Stomach (tissue), 8 donors: ENCODE measurements at regions not wholly inside any gene's neighbourhood (a gene's known extent, or its start where the extent isn't known, plus 50 kb on each side); places are given as distances from the start of the nearest gene placed in this dataset.

Source experiments
- DNase-seq, 2 donors: peaks; one replicate each; pipeline versions ENCODE4 v3.0.0 to v3.0.0-alpha.2; 2013 to 2019
- H3K27ac ChIP-seq, 5 donors: fragments of 200-600 bp in 4 of 5; sonication (generic) in 4 of 5; one replicate each; pipeline ENCODE4 v1.5.1; 2013 to 2019; ENCODE audit warnings: mild to moderate bottlenecking in 1 of 5, moderate library complexity in 1 of 5
- H3K27me3 ChIP-seq, 3 donors: fragments of 200-600 bp; sonication (generic); one replicate each; pipeline ENCODE4 v1.5.1; 2017 to 2019; ENCODE audit warnings: mixed run types in 1 of 3
- H3K36me3 ChIP-seq, 4 donors: fragments of 200-600 bp; sonication (generic); 1 replicate in 3 of 4; 2 replicates in 1 of 4; pipeline ENCODE4 v1.5.1; 2016 to 2019
- H3K4me1 ChIP-seq, 4 donors: fragments of 200-600 bp; sonication (generic); one replicate each; pipeline ENCODE4 v1.5.1; 2016 to 2019
- H3K4me3 ChIP-seq, 4 donors: fragments of 200-600 bp; sonication (generic) in 3 of 4; one replicate each; pipeline ENCODE4 v1.5.1; 2016 to 2019; ENCODE audit warnings: mild to moderate bottlenecking in 1 of 4
- H3K9me3 ChIP-seq, 4 donors: fragments of 200-600 bp; sonication (generic); one replicate each; pipeline ENCODE4 v1.5.1; 2016 to 2019
- EP300 ChIP-seq: sonication (generic); formaldehyde crosslinking; IDR thresholded peaks from one replicate; pipeline ENCODE4 v1.6.1; 2017; ENCODE audit warnings: antibody characterized with exemption
- POLR2A ChIP-seq, 4 donors: fragments of 450-650 bp; IDR thresholded peaks; one replicate each; pipeline ENCODE4 v1.6.1; 2016; ENCODE audit warnings: antibody characterized with exemption in 4 of 4, control low read depth in 2 of 4, mild to moderate bottlenecking in 1 of 4, moderate library complexity in 1 of 4
- POLR2AphosphoS5 ChIP-seq, 3 donors: sonication (generic); formaldehyde crosslinking; IDR thresholded peaks; one replicate each; pipeline ENCODE4 v1.6.1; 2016; ENCODE audit warnings: antibody characterized with exemption in 3 of 3
- WGBS, 5 donors: extraction: QIAGEN DNeasy Blood & Tissue Kit in 3 of 5; methylation state at CpG; one replicate each; pipeline versions ENCODE4 v1.1.5 to v1.1.7; 2013 to 2018; 5-methylcytosine and 5-hydroxymethylcytosine counted together
- intact Hi-C: fragments of 100-400 bp; cut with DNase I; formaldehyde crosslinking; loops from one replicate; pipeline ENCODE4 v1.15.1; 2023; ENCODE audit warnings: low total_unique reads
- TF ChIP-seq, protein P1 (sequence below), 7 experiments: fragments of 450-650 bp in 4 of 7; fragments of 200-600 bp in 3 of 7; sonication (generic) in 3 of 7; IDR thresholded peaks; one replicate each; pipeline ENCODE4 v1.5.1; 2016 to 2019; ENCODE audit warnings: antibody characterized with exemption in 7 of 7, control low read depth in 2 of 7, mild to moderate bottlenecking in 1 of 7
- donor health status: healthy with polysubstance abuse.
- donor health status: Bipolar disorder and iron deficiency.
- donor health status: healthy.

DNA sequence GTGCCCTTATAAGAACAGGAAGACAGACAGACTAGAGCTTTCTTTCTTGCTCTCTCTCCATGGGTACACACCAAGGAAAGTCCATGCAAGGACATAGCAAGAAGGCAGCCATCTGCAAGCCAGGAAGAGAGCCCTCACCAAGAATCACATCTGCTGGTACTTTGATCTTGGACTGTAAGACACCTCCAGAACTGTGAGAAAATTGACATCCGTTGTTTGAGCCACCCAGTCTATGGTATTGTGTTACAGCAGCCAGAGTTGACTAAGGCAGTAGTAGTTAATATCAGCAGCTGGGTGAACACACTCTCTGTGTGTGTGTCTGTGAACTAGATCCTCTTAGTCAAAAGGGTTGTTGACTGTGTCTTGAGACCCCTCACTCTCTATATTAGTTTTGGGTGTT is 53.8 kb upstream of the PPP2R5A start:
- 88 to 100% (median 90%) methylated on average over 1 of the region's 1 CpG for WGBS, 5 donors
- H3K9me3 ChIP-seq, result no peaks in the 10 kb centered on the region
- no peak overlapping the region for H3K27ac ChIP-seq
- intact Hi-C loops, result no loop called here
- H3K4me1 ChIP-seq, result peaks cover 6 to 57% (median 32%) of the 10 kb centered on the region in 4 donors
- no peak for TF ChIP-seq POLR2A (IDR thresholded peaks at IDR 0.05)
- no peak for TF ChIP-seq POLR2AphosphoS5 (IDR thresholded peaks at IDR 0.05)
- TF ChIP-seq EP300, result no peak
- TF ChIP-seq, protein P1, sequence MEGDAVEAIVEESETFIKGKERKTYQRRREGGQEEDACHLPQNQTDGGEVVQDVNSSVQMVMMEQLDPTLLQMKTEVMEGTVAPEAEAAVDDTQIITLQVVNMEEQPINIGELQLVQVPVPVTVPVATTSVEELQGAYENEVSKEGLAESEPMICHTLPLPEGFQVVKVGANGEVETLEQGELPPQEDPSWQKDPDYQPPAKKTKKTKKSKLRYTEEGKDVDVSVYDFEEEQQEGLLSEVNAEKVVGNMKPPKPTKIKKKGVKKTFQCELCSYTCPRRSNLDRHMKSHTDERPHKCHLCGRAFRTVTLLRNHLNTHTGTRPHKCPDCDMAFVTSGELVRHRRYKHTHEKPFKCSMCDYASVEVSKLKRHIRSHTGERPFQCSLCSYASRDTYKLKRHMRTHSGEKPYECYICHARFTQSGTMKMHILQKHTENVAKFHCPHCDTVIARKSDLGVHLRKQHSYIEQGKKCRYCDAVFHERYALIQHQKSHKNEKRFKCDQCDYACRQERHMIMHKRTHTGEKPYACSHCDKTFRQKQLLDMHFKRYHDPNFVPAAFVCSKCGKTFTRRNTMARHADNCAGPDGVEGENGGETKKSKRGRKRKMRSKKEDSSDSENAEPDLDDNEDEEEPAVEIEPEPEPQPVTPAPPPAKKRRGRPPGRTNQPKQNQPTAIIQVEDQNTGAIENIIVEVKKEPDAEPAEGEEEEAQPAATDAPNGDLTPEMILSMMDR (IDR thresholded peaks at IDR 0.05), result no peak
- no peak for DNase-seq
- no peaks in the 10 kb centered on the region for H3K27me3 ChIP-seq
- H3K4me3 ChIP-seq, result no peak overlapping the region
- no peaks in the 10 kb centered on the region for H3K36me3 ChIP-seq

DNA sequence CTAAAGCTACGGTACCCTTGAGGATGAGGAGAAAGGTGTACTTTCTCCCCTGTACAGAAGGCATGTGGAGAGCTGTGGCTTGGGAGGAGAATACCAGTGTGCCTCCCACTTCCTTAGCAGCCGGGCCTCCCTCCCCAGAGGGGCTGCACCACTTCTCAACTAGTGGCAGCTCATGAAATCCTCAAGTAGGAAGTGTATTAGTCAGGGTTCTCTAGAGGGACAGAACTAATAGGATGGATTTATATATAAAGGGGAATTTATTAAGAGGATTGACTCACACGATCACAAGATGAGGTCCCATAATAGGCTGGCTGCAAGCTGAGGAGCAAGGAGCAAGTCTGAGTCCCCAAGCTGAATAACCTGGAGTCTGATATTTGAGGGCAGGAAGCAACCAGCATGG is 53.1 kb upstream of the PPP2R5A start:
- no peak for DNase-seq
- Histone ChIP-seq H3K27me3 (no peaks in the 10 kb centered on the region), H3K4me1 (peaks cover 5 to 59% (median 36%) of the 10 kb centered on the region in 4 donors), H3K9me3 (no peaks in the 10 kb centered on the region), H3K36me3 (no peaks in the 10 kb centered on the region), H3K27ac (peak overlapping the region in 1 of 5 donors; percentile 50), H3K4me3 (no peak overlapping the region)
- TF ChIP-seq EP300 (no peak), POLR2A (IDR thresholded peaks at IDR 0.05) (no peak), POLR2AphosphoS5 (IDR thresholded peaks at IDR 0.05) (no peak)
- TF ChIP-seq, protein P1 (IDR thresholded peaks at IDR 0.05), result no peak
- intact Hi-C loops, result no loop called here
- WGBS, 5 donors, result 77 to 93% (median 85%) methylated on average over 3 of the region's 3 CpGs

DNA sequence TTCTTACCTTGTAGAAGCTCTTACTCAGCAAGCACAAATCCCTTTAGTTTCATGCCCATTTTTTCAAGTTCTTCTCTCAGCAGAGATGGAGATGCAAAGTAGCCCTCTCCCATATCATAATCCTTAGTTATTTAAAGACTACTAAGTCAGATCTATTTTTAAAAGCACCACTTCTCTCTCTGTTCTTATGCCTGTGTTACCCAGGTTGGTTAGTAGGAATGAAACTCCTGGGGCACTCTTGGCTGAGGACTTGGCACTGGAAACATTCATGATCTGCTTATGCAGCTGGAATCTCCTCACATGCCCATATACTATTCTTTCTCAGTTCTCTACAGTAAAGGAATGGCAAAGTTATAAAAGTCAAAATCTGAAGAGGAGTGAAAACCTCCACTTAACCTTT is 51.9 kb upstream of the PPP2R5A start:
- no peak for DNase-seq
- peaks cover 17 to 63% (median 40%) of the 10 kb centered on the region in 4 donors for H3K4me1 ChIP-seq
- intact Hi-C loops, result no loop called here
- no peaks in the 10 kb centered on the region for H3K36me3 ChIP-seq
- no peak for TF ChIP-seq EP300
- no peak for TF ChIP-seq POLR2AphosphoS5 (IDR thresholded peaks at IDR 0.05)
- TF ChIP-seq, protein P1 (IDR thresholded peaks at IDR 0.05), result no peak
- no peak for TF ChIP-seq POLR2A (IDR thresholded peaks at IDR 0.05)
- H3K9me3 ChIP-seq, result no peaks in the 10 kb centered on the region
- no peak overlapping the region for H3K27ac ChIP-seq
- no peak overlapping the region for H3K4me3 ChIP-seq
- no peaks in the 10 kb centered on the region for H3K27me3 ChIP-seq

DNA sequence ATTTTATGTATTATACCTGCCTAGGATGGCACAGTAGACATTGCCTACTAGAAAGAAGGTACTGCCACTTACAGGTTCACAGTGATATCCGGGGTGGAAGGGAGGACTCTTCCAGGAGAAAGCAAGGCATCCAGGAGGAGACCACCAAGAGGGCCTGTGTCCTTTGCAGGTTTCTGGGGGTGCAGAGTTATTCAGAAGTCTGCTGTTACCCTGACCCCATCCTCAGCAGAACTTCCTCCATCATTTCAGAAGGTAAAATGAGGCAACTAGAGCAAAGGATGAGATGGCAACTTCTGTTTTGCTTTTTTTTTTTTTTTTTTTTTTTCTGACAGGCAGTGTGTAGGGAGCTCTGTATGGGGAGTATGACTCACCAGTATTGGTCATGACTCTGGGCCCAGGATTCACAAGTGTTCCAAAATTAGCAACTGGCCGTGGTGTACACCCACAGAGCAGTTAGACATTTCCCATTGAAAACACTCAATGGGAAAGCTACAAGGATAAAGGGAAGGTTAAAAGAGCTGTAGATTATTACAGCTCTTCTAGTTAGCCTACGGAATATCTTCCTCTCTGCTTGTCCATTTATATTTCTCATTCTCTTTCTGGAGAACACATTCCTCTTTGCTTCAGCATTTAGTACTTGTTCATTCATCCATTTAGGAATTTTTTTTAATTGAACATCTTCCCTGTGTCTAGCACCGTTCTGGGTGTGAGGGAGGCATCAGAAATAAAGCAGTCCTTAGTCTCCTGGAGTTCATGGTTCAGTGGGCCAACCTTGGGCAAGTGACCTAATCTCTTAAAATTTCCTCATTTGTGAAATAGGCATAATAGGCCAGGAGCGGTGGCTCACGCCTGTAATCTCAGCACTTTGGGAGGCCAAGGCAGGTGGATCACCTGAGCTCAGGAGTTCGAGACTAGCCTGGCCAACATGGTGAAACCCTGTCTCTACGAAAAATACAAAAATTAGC is 50.5 kb upstream of the PPP2R5A start:
- Histone ChIP-seq H3K36me3 (no peaks in the 10 kb centered on the region), H3K4me3 (no peak overlapping the region), H3K27me3 (no peaks in the 10 kb centered on the region), H3K9me3 (no peaks in the 10 kb centered on the region), H3K4me1 (peaks cover 29 to 65% (median 50%) of the 10 kb centered on the region in 4 donors), H3K27ac (peak overlapping the region; percentile 12 to 87 (median 72))
- WGBS, 5 donors, result 73 to 81% (median 79%) methylated on average over 8 of the region's 8 CpGs
- TF ChIP-seq EP300, result no peak
- peak in 2 of 3 donors; percentile 25 to 50 for TF ChIP-seq POLR2AphosphoS5 (IDR thresholded peaks at IDR 0.05)
- peak in 1 of 2 donors; percentile 76 for DNase-seq
- intact Hi-C loops, result no loop called here
